ENCODE measurements at regions not wholly inside any gene's neighbourhood (a gene's known extent, or its start where the extent isn't known, plus 50 kb on each side); places are given as distances from the start of the nearest gene placed in this dataset.

GRCh38 chr12:23463172-23463571, 486.3 kb downstream of the SOX5 start:
- TF ChIP-seq, protein P1, sequence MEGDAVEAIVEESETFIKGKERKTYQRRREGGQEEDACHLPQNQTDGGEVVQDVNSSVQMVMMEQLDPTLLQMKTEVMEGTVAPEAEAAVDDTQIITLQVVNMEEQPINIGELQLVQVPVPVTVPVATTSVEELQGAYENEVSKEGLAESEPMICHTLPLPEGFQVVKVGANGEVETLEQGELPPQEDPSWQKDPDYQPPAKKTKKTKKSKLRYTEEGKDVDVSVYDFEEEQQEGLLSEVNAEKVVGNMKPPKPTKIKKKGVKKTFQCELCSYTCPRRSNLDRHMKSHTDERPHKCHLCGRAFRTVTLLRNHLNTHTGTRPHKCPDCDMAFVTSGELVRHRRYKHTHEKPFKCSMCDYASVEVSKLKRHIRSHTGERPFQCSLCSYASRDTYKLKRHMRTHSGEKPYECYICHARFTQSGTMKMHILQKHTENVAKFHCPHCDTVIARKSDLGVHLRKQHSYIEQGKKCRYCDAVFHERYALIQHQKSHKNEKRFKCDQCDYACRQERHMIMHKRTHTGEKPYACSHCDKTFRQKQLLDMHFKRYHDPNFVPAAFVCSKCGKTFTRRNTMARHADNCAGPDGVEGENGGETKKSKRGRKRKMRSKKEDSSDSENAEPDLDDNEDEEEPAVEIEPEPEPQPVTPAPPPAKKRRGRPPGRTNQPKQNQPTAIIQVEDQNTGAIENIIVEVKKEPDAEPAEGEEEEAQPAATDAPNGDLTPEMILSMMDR (IDR thresholded peaks at IDR 0.05; ENCODE audit: insufficient read depth, low read length, poor library complexity, severe bottlenecking): no peak
- no peak for TF ChIP-seq EZH2phosphoT487 (conservative IDR thresholded peaks at IDR 0.05; ENCODE audit: low read length)
